ENCODE measurements at regions not wholly inside any gene's neighbourhood (a gene's known extent, or its start where the extent isn't known, plus 50 kb on each side); places are given as distances from the start of the nearest gene placed in this dataset.
"Not testable (repeated sequence)": the region's sequence is repeated elsewhere in the genome, so short reads cannot be mapped to it uniquely, and the experiment has no call there.

- no peak for DNase-seq
Measured at GRCh38 chr5:110258460-110259216, 467.8 kb downstream of the TMEM232 start.

GRCh38 chr5:110262749-110263148, 463.7 kb downstream of the TMEM232 start:
- no peak for DNase-seq

GRCh38 chr5:110264661-110265060, 461.8 kb downstream of the TMEM232 start:
- no peak for DNase-seq

GRCh38 chr5:110265162-110265561, 461.3 kb downstream of the TMEM232 start:
- no peak for DNase-seq

GRCh38 chr5:110267714-110268113, 458.8 kb downstream of the TMEM232 start:
- no peak for DNase-seq

GRCh38 chr5:110268283-110268682, 458.2 kb downstream of the TMEM232 start:
- DNase-seq = no peak

- no peak for DNase-seq
Measured at GRCh38 chr5:110268985-110269384, 457.5 kb downstream of the TMEM232 start.

- DNase-seq = no peak
Measured at GRCh38 chr5:110269478-110270142, 456.9 kb downstream of the TMEM232 start.

- DNase-seq = no peak
Measured at GRCh38 chr5:110275878-110276277, 450.6 kb downstream of the TMEM232 start.

GRCh38 chr5:110278449-110278848, 448.0 kb downstream of the TMEM232 start:
- not testable (repeated sequence) for DNase-seq

- DNase-seq = not testable (repeated sequence)
Measured at GRCh38 chr5:110284121-110284520, 442.4 kb downstream of the TMEM232 start.

GRCh38 chr5:110288766-110289511, 437.5 kb downstream of the TMEM232 start:
- no peak for DNase-seq

GRCh38 chr5:110289512-110289810, 437.0 kb downstream of the TMEM232 start:
- no peak for DNase-seq

GRCh38 chr5:110290542-110290941, 435.9 kb downstream of the TMEM232 start:
- no peak for DNase-seq

- DNase-seq = no peak
Measured at GRCh38 chr5:110294281-110294680, 432.2 kb downstream of the TMEM232 start.

- DNase-seq = no peak
Measured at GRCh38 chr5:110297152-110297670, 429.3 kb downstream of the TMEM232 start.

- DNase-seq = no peak
Measured at GRCh38 chr5:110304176-110304575, 422.3 kb downstream of the TMEM232 start.

- no peak for DNase-seq
Measured at GRCh38 chr5:110306650-110307049, 419.8 kb downstream of the TMEM232 start.

- no peak for DNase-seq
Measured at GRCh38 chr5:110309222-110309621, 417.2 kb downstream of the TMEM232 start.

- DNase-seq = not testable (repeated sequence)
Measured at GRCh38 chr5:110316566-110316965, 409.9 kb downstream of the TMEM232 start.

- DNase-seq = no peak
Measured at GRCh38 chr5:110321117-110321516, 405.4 kb downstream of the TMEM232 start.

- no peak for DNase-seq
Measured at GRCh38 chr5:110323357-110323756, 403.1 kb downstream of the TMEM232 start.

GRCh38 chr5:110323832-110324231, 402.6 kb downstream of the TMEM232 start:
- no peak for DNase-seq

GRCh38 chr5:110324876-110325275, 401.6 kb downstream of the TMEM232 start:
- DNase-seq = no peak
